Fibroblast of lung (primary cell): ENCODE measurements at regions not wholly inside any gene's neighbourhood (a gene's known extent, or its start where the extent isn't known, plus 50 kb on each side); places are given as distances from the start of the nearest gene placed in this dataset.
"Not testable (repeated sequence)": the region's sequence is repeated elsewhere in the genome, so short reads cannot be mapped to it uniquely, and the experiment has no call there.

ENCODE experiments used
- DNase-seq, 2 donors: peaks; one replicate each; pipeline versions ENCODE4 v3.0.0 to v3.0.0-alpha.2; 2010; ENCODE audit warnings: low read depth in 2 of 2
- H2AFZ ChIP-seq: 2 replicates; pipeline ENCODE4 v1.5.1; 2012; ENCODE audit warnings: low read length, control low read depth, inconsistent platforms
- H3K27ac ChIP-seq: 2 replicates; pipeline ENCODE4 v1.5.1; 2011; ENCODE audit warnings: low read length, control low read depth; ENCODE audit not compliant: insufficient read depth
- H3K27me3 ChIP-seq: 2 replicates; pipeline ENCODE4 v1.5.1; 2011; ENCODE audit warnings: mild to moderate bottlenecking, low read length; ENCODE audit not compliant: control insufficient read depth, insufficient read depth
- H3K36me3 ChIP-seq: 2 replicates; pipeline ENCODE4 v1.5.1; 2011; ENCODE audit warnings: low read length; ENCODE audit not compliant: control insufficient read depth, insufficient read depth
- H3K4me1 ChIP-seq: 2 replicates; pipeline ENCODE4 v1.5.1; 2011; ENCODE audit warnings: low read length; ENCODE audit not compliant: control insufficient read depth, insufficient read depth; ENCODE audit errors: extremely low read depth
- H3K4me2 ChIP-seq: 2 replicates; pipeline ENCODE4 v1.5.1; 2011; ENCODE audit warnings: low read length, control low read depth; ENCODE audit not compliant: insufficient read depth; ENCODE audit errors: extremely low read depth
- H3K4me3 ChIP-seq, 4 experiments: fragments of 200-600 bp in 1 of 4; sonication (generic) in 1 of 4; replicated peaks in 1 of 4; 2 replicates each; pipeline ENCODE4 v1.5.1; 2011 to 2016; ENCODE audit warnings: low read length in 4 of 4, low read depth in 3 of 4, mild to moderate bottlenecking in 3 of 4, control low read depth in 2 of 4, inconsistent platforms in 1 of 4, mixed read lengths in 1 of 4; ENCODE audit not compliant: insufficient read depth in 1 of 4; ENCODE audit errors: control extremely low read depth in 1 of 4
- H3K79me2 ChIP-seq: 2 replicates; pipeline ENCODE4 v1.5.1; 2012; ENCODE audit warnings: mild to moderate bottlenecking, low read length, inconsistent platforms; ENCODE audit not compliant: control insufficient read depth, insufficient read depth
- H3K9ac ChIP-seq: 2 replicates; pipeline ENCODE4 v1.5.1; 2011; ENCODE audit warnings: mild to moderate bottlenecking, low read length, control low read depth; ENCODE audit not compliant: insufficient read depth
- H3K9me3 ChIP-seq: 2 replicates; pipeline ENCODE4 v1.5.1; 2012; ENCODE audit warnings: low read depth, low read length; ENCODE audit not compliant: control insufficient read depth, insufficient read depth
- H4K20me1 ChIP-seq: 2 replicates; pipeline ENCODE4 v1.5.1; 2011; ENCODE audit warnings: low read length; ENCODE audit not compliant: control insufficient read depth, insufficient read depth; ENCODE audit errors: extremely low read depth
- CTCF ChIP-seq, 2 donors: IDR thresholded peaks in 1 of 2; conservative IDR thresholded peaks in 1 of 2; 1 replicate in 1 of 2; 2 replicates in 1 of 2; pipeline ENCODE4 v1.5.1; 2011 to 2012; ENCODE audit warnings: low read length in 2 of 2, control low read depth in 1 of 2, inconsistent platforms in 1 of 2, low read depth in 1 of 2, mild to moderate bottlenecking in 1 of 2
- EZH2 ChIP-seq: IDR thresholded peaks from 2 replicates; pipeline ENCODE4 v1.5.1; 2012; ENCODE audit warnings: low read length, control low read depth, mild to moderate bottlenecking; ENCODE audit errors: missing control alignments

DNA sequence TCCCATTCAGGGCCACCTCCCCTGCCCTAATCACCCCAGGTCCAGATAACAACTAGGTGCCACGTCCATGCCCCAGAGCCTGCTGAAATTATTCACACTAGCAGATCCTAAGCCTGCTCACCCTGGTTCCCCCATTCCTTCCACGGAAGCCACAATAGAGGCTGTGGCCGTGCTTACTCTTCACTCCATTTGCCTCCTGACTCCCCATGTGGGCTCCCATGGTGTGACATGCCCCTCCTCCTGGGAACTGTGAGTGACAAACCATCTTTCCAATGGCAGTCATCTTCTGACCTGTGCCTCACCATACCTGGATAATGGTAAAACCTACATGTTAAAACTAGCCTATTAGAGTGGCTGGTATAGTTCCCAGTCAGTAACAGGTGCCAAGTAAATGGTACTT is 216.2 kb upstream of the PRKCQ start:
- H3K4me3 ChIP-seq: no peak overlapping the region
- H3K4me1 ChIP-seq: no peaks in the 10 kb centered on the region
- no peaks in the 10 kb centered on the region for H4K20me1 ChIP-seq
- no peaks in the 10 kb centered on the region for H3K79me2 ChIP-seq
- no peak overlapping the region for H2AFZ ChIP-seq
- no peak overlapping the region for H3K27ac ChIP-seq
- TF ChIP-seq EZH2 (no peak), CTCF (conservative IDR thresholded peaks at IDR 0.05 in 1 of 2, IDR thresholded peaks at IDR 0.05 in 1 of 2; ENCODE audit: low read depth in 1 of 2, low read length in 2 of 2) (no peak)
- no peak for DNase-seq
- no peak overlapping the region for H3K9ac ChIP-seq
- no peaks in the 10 kb centered on the region for H3K36me3 ChIP-seq
- H3K4me2 ChIP-seq: no peak overlapping the region
- H3K27me3 ChIP-seq: no peaks in the 10 kb centered on the region
- no peaks in the 10 kb centered on the region for H3K9me3 ChIP-seq

DNA sequence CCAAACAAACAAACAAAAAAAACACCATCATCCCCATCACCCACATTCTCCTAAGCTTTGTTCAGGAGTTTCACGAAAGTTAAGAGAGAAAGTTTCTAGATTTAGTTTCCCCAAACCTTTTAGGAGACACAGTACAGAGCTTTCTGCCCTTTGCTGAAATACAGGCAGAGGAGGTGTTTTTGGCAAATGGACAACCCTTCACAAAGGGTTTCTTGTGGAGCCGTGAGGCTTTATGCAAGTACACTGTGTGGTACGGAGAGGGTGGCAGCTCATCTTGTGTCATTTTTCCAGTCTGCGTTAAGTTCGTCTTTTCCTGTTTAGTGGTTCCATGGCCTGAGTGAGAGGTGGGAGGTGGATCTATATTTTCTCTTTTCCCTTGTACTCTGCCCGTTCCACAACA is 215.5 kb upstream of the PRKCQ start:
- no peak overlapping the region for H2AFZ ChIP-seq
- no peaks in the 10 kb centered on the region for H3K79me2 ChIP-seq
- H3K27ac ChIP-seq: no peak overlapping the region
- no peak overlapping the region for H3K9ac ChIP-seq
- H3K36me3 ChIP-seq: no peaks in the 10 kb centered on the region
- no peak for TF ChIP-seq EZH2
- no peak for TF ChIP-seq CTCF (conservative IDR thresholded peaks at IDR 0.05 in 1 of 2, IDR thresholded peaks at IDR 0.05 in 1 of 2; ENCODE audit: low read depth in 1 of 2, low read length in 2 of 2)
- H3K4me1 ChIP-seq: no peaks in the 10 kb centered on the region
- no peak for DNase-seq
- H3K9me3 ChIP-seq: no peaks in the 10 kb centered on the region
- no peaks in the 10 kb centered on the region for H3K27me3 ChIP-seq
- no peak overlapping the region for H3K4me2 ChIP-seq
- H3K4me3 ChIP-seq: no peak overlapping the region
- no peaks in the 10 kb centered on the region for H4K20me1 ChIP-seq

GRCh38 chr10:6794841-6795240 is 214.8 kb upstream of the PRKCQ start:
- H2AFZ ChIP-seq, H3K4me1 ChIP-seq, DNase-seq, H3K9me3 ChIP-seq, H3K27me3 ChIP-seq, H3K9ac ChIP-seq, H4K20me1 ChIP-seq, H3K4me2 ChIP-seq, H3K4me3 ChIP-seq, H3K36me3 ChIP-seq, H3K27ac ChIP-seq, H3K79me2 ChIP-seq: not testable (repeated sequence)

DNA sequence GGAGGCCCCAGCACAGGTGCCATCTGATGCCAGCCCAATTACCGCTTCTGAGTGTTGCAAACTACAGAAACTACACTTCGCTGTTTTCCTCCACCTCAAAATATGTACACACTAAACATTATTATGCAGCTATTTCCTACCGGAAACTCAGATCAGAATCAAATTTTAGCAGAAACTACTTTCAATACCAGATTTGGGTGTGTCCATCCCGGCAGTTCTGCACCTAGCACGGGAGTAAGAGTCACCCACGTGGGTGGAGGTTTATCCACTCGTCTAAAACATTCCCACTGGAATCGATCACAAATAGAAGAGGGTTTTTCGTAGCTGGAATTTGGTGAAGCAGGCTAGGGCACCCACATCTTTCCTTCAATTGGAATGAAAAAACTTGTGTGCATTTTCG is 214.4 kb upstream of the PRKCQ start:
- Histone ChIP-seq H3K4me3 (no peak overlapping the region), H2AFZ (no peak overlapping the region), H4K20me1 (no peaks in the 10 kb centered on the region), H3K79me2 (no peaks in the 10 kb centered on the region), H3K36me3 (no peaks in the 10 kb centered on the region), H3K4me2 (no peak overlapping the region), H3K9ac (no peak overlapping the region), H3K9me3 (no peaks in the 10 kb centered on the region), H3K27me3 (no peaks in the 10 kb centered on the region), H3K27ac (no peak overlapping the region), H3K4me1 (no peaks in the 10 kb centered on the region)
- no peak for DNase-seq
- TF ChIP-seq EZH2 (no peak), CTCF (conservative IDR thresholded peaks at IDR 0.05 in 1 of 2, IDR thresholded peaks at IDR 0.05 in 1 of 2; ENCODE audit: low read depth in 1 of 2, low read length in 2 of 2) (no peak)
